HAP-1 (cell line): ENCODE measurements at regions not wholly inside any gene's neighbourhood (a gene's known extent, or its start where the extent isn't known, plus 50 kb on each side); places are given as distances from the start of the nearest gene placed in this dataset.

Experiments
- DNase-seq, 2 experiments: peaks; one replicate each; pipeline ENCODE4 v3.0.0-alpha.2; 2016 to 2020; ENCODE audit warnings: low spot score in 2 of 2
- H3K27me3 ChIP-seq: fragments of 250-450 bp; sonication (Bioruptor Pico); 2 replicates; pipeline ENCODE4 v1.5.1; 2020; ENCODE audit warnings: low read depth, mild to moderate bottlenecking, moderate library complexity
- H3K36me3 ChIP-seq: fragments of 250-450 bp; sonication (Bioruptor Pico); replicated peaks from 2 replicates; pipeline ENCODE4 v1.5.1; 2020; ENCODE audit warnings: mild to moderate bottlenecking
- H3K4me1 ChIP-seq: fragments of 250-450 bp; sonication (Bioruptor Pico); 2 replicates; pipeline ENCODE4 v1.5.1; 2020; ENCODE audit warnings: mild to moderate bottlenecking
- H3K4me3 ChIP-seq: fragments of 250-450 bp; sonication (Bioruptor Pico); 2 replicates; pipeline ENCODE4 v1.5.1; 2020; ENCODE audit warnings: mild to moderate bottlenecking, moderate library complexity
- H3K9me3 ChIP-seq: fragments of 250-450 bp; sonication (Bioruptor Pico); 2 replicates; pipeline ENCODE4 v1.5.1; 2020; ENCODE audit warnings: mild to moderate bottlenecking, moderate library complexity
- in situ Hi-C: fragments of 300-500 bp; cut with MboI; formaldehyde crosslinking; loops from 3 replicates; pipeline ENCODE4 v1.14.3; 2020; ENCODE audit warnings: low sequenced_read_pairs, inconsistent platforms, mixed read lengths

GRCh38 chr3:110542552-110543150 is 529.0 kb upstream of the NECTIN3 start:
- Histone ChIP-seq H3K27me3 (no peaks in the 10 kb centered on the region), H3K36me3 (no peaks in the 10 kb centered on the region), H3K4me1 (peaks cover 7% of the 10 kb centered on the region), H3K4me3 (no peak overlapping the region), H3K9me3 (no peaks in the 10 kb centered on the region)
- DNase-seq, result no peak
- in situ Hi-C loops, result no loop called here

GRCh38 chr3:110544730-110545129 is 526.9 kb upstream of the NECTIN3 start:
- DNase-seq, result no peak
- Histone ChIP-seq H3K4me1 (peaks cover 12% of the 10 kb centered on the region), H3K36me3 (no peaks in the 10 kb centered on the region), H3K9me3 (no peaks in the 10 kb centered on the region), H3K4me3 (no peak overlapping the region), H3K27me3 (no peaks in the 10 kb centered on the region)
- in situ Hi-C loops, result no loop called here

- Histone ChIP-seq H3K36me3 (no peaks in the 10 kb centered on the region), H3K4me3 (no peak overlapping the region), H3K27me3 (no peaks in the 10 kb centered on the region), H3K4me1 (peaks cover 12% of the 10 kb centered on the region), H3K9me3 (no peaks in the 10 kb centered on the region)
- in situ Hi-C loops, result no loop called here
- DNase-seq, result no peak
These were observed 521.1 kb upstream of the NECTIN3 start for GRCh38 chr3:110550511-110550910.

GRCh38 chr3:110562621-110563020 is 509.0 kb upstream of the NECTIN3 start:
- DNase-seq, result no peak
- no peaks in the 10 kb centered on the region for H3K36me3 ChIP-seq
- no peaks in the 10 kb centered on the region for H3K9me3 ChIP-seq
- no peaks in the 10 kb centered on the region for H3K27me3 ChIP-seq
- in situ Hi-C loops, result no loop called here
- no peak overlapping the region for H3K4me3 ChIP-seq
- no peaks in the 10 kb centered on the region for H3K4me1 ChIP-seq

- Histone ChIP-seq H3K9me3 (no peaks in the 10 kb centered on the region), H3K36me3 (no peaks in the 10 kb centered on the region), H3K4me1 (no peaks in the 10 kb centered on the region), H3K4me3 (no peak overlapping the region), H3K27me3 (no peaks in the 10 kb centered on the region)
- no peak for DNase-seq
- in situ Hi-C loops, result no loop called here
These were observed 506.9 kb upstream of the NECTIN3 start for GRCh38 chr3:110564674-110565073.

- DNase-seq, result no peak
- H3K27me3 ChIP-seq, result no peaks in the 10 kb centered on the region
- in situ Hi-C loops, result no loop called here
- H3K4me3 ChIP-seq, result no peak overlapping the region
- no peaks in the 10 kb centered on the region for H3K36me3 ChIP-seq
- H3K4me1 ChIP-seq, result no peaks in the 10 kb centered on the region
- no peaks in the 10 kb centered on the region for H3K9me3 ChIP-seq
These were observed 504.6 kb upstream of the NECTIN3 start for GRCh38 chr3:110567029-110567428.

- in situ Hi-C loops, result no loop called here
- Histone ChIP-seq H3K4me1 (no peaks in the 10 kb centered on the region), H3K4me3 (no peak overlapping the region), H3K9me3 (no peaks in the 10 kb centered on the region), H3K27me3 (no peaks in the 10 kb centered on the region), H3K36me3 (no peaks in the 10 kb centered on the region)
- no peak for DNase-seq
These were observed 503.4 kb upstream of the NECTIN3 start for GRCh38 chr3:110568246-110568645.

GRCh38 chr3:110569073-110569472 is 502.5 kb upstream of the NECTIN3 start:
- Histone ChIP-seq H3K4me3 (no peak overlapping the region), H3K4me1 (no peaks in the 10 kb centered on the region), H3K9me3 (no peaks in the 10 kb centered on the region), H3K36me3 (no peaks in the 10 kb centered on the region), H3K27me3 (no peaks in the 10 kb centered on the region)
- in situ Hi-C loops, result no loop called here
- DNase-seq, result no peak

- Histone ChIP-seq H3K27me3 (no peaks in the 10 kb centered on the region), H3K9me3 (no peaks in the 10 kb centered on the region), H3K4me1 (peaks cover 9% of the 10 kb centered on the region), H3K4me3 (no peak overlapping the region), H3K36me3 (no peaks in the 10 kb centered on the region)
- in situ Hi-C loops, result no loop called here
- no peak for DNase-seq
These were observed 495.9 kb upstream of the NECTIN3 start for GRCh38 chr3:110575702-110576101.

- H3K36me3 ChIP-seq, result no peaks in the 10 kb centered on the region
- peak; percentile 64 to 87 for DNase-seq
- peaks cover 9% of the 10 kb centered on the region for H3K4me1 ChIP-seq
- no peaks in the 10 kb centered on the region for H3K27me3 ChIP-seq
- H3K4me3 ChIP-seq, result no peak overlapping the region
- in situ Hi-C loops, result no loop called here
- H3K9me3 ChIP-seq, result no peaks in the 10 kb centered on the region
These were observed 494.7 kb upstream of the NECTIN3 start for GRCh38 chr3:110576960-110577359.

GRCh38 chr3:110577854-110578253 is 493.8 kb upstream of the NECTIN3 start:
- peaks cover 9% of the 10 kb centered on the region for H3K4me1 ChIP-seq
- in situ Hi-C loops, result no loop called here
- H3K36me3 ChIP-seq, result no peaks in the 10 kb centered on the region
- no peak for DNase-seq
- H3K4me3 ChIP-seq, result no peak overlapping the region
- no peaks in the 10 kb centered on the region for H3K27me3 ChIP-seq
- H3K9me3 ChIP-seq, result no peaks in the 10 kb centered on the region

- no peak for DNase-seq
- in situ Hi-C loops, result no loop called here
- Histone ChIP-seq H3K4me1 (peaks cover 9% of the 10 kb centered on the region), H3K9me3 (no peaks in the 10 kb centered on the region), H3K27me3 (no peaks in the 10 kb centered on the region), H3K4me3 (no peak overlapping the region), H3K36me3 (no peaks in the 10 kb centered on the region)
These were observed 491.6 kb upstream of the NECTIN3 start for GRCh38 chr3:110579840-110580550.

- in situ Hi-C loops, result no loop called here
- Histone ChIP-seq H3K36me3 (no peaks in the 10 kb centered on the region), H3K9me3 (no peaks in the 10 kb centered on the region), H3K4me1 (no peaks in the 10 kb centered on the region), H3K27me3 (no peaks in the 10 kb centered on the region), H3K4me3 (no peak overlapping the region)
- DNase-seq, result peak in 1 of 2 experiments; percentile 29
These were observed 488.2 kb upstream of the NECTIN3 start for GRCh38 chr3:110583373-110583935.

GRCh38 chr3:110588906-110589305 is 482.7 kb upstream of the NECTIN3 start:
- no peaks in the 10 kb centered on the region for H3K27me3 ChIP-seq
- H3K9me3 ChIP-seq, result no peaks in the 10 kb centered on the region
- H3K36me3 ChIP-seq, result no peaks in the 10 kb centered on the region
- DNase-seq, result no peak
- in situ Hi-C loops, result no loop called here
- H3K4me1 ChIP-seq, result no peaks in the 10 kb centered on the region
- no peak overlapping the region for H3K4me3 ChIP-seq
